ENCODE measurements at regions not wholly inside any gene's neighbourhood (a gene's known extent, or its start where the extent isn't known, plus 50 kb on each side); places are given as distances from the start of the nearest gene placed in this dataset.

DNA sequence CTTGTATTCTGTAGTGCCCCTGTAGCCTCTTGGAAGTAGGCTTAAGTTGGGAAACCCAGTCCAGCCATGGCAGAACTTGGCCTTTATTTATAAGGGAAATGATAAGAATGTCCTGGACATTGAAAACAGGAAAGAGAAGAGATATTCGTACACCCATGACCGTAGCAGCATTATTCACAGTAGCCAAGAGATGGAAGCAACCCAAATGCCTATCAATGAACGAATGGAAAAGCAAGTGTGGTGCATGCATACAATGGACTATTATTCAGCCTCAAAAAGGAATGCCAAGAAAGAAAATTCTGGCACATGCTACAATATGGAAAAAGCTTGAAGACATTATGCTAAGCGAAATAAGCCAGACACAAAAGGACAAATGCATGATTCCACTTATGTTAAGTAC is 315.3 kb downstream of the CXCL12 start:
- CTCF ChIA-PET = no interaction called here
- no peak overlapping the region for H3K4me3 Mint-ChIP-seq (ENCODE audit: unreplicated experiment)
- POLR2A ChIA-PET = no interaction called here

GRCh38 chr10:44068716-44069482 is 316.0 kb downstream of the CXCL12 start:
- Mint-ChIP-seq H3K9me3 (ENCODE audit: unreplicated experiment) (no peaks in the 10 kb centered on the region), H3K27me3 (ENCODE audit: insufficient read depth, unreplicated experiment) (peaks cover 6% of the 10 kb centered on the region)

More for the DNA sequence above, 315.3 kb downstream of the CXCL12 start:
- H3K27ac Mint-ChIP-seq (ENCODE audit: unreplicated experiment) = no peak overlapping the region
- Histone ChIP-seq H3K27me3 (replicated peaks; ENCODE audit: control insufficient read depth, insufficient read depth, low read length) (no peaks in the 10 kb centered on the region), H3K4me1 (no peaks in the 10 kb centered on the region), H3K4me3 (ENCODE audit: low read depth, low read length) (no peak overlapping the region), H3K36me3 (ENCODE audit: control insufficient read depth, insufficient read depth, low read length) (no peaks in the 10 kb centered on the region), H3K9me3 (no peaks in the 10 kb centered on the region)
- no peaks in the 10 kb centered on the region for H3K9me3 Mint-ChIP-seq (ENCODE audit: unreplicated experiment)
- TF ChIP-seq CTCF (IDR thresholded peaks at IDR 0.05; ENCODE audit: insufficient read depth in 1 of 2, low read depth in 1 of 2, low read length in 1 of 2, severe bottlenecking in 1 of 2, unreplicated experiment in 1 of 2) = no peak
- intact Hi-C loops (cut with micrococcal nuclease; ENCODE audit: unreplicated experiment) = no loop called here
- DNase-seq = no peak
- H3K36me3 Mint-ChIP-seq (ENCODE audit: insufficient read depth, unreplicated experiment) = no peaks in the 10 kb centered on the region
- BruUV-seq (replicated peaks) = no TSS peak
- peaks cover 3% of the 10 kb centered on the region for H3K27me3 Mint-ChIP-seq (ENCODE audit: insufficient read depth, unreplicated experiment)
- H3K4me1 Mint-ChIP-seq (ENCODE audit: low read depth, unreplicated experiment) = no peaks in the 10 kb centered on the region

DNA sequence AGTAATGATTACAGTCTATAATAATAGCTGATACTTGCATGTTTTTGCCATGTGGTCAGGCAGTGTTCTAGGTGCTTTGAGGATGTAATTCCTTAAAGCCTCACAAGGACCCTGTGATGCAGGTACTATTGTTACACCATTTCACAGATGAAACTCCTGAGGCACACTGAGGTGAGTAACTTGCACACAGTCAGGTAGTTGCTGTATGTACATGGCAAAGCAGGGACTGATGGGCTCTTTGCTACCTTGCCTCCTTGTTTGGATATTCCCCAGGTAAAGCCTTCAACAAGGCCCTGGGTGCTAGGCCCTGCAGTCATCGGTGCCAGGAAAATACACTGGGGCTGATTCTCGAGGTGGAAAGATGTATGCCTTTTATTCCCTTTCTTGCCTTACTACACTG is 317.5 kb downstream of the CXCL12 start:
- H3K4me1 Mint-ChIP-seq (ENCODE audit: low read depth, unreplicated experiment) = no peaks in the 10 kb centered on the region
- H3K27me3 Mint-ChIP-seq (ENCODE audit: insufficient read depth, unreplicated experiment) = peaks cover 8% of the 10 kb centered on the region
- H3K4me3 Mint-ChIP-seq (ENCODE audit: unreplicated experiment) = no peak overlapping the region

More at GRCh38 chr10:44068716-44069482, 316.0 kb downstream of the CXCL12 start:
- Histone ChIP-seq H3K4me1 (no peaks in the 10 kb centered on the region), H3K4me3 (ENCODE audit: low read depth, low read length) (no peak overlapping the region), H3K9me3 (no peaks in the 10 kb centered on the region), H3K36me3 (ENCODE audit: control insufficient read depth, insufficient read depth, low read length) (no peaks in the 10 kb centered on the region), H3K27me3 (replicated peaks; ENCODE audit: control insufficient read depth, insufficient read depth, low read length) (no peaks in the 10 kb centered on the region)
- ChIA-PET POLR2A (no interaction called here), CTCF (no interaction called here)
- Mint-ChIP-seq H3K36me3 (ENCODE audit: insufficient read depth, unreplicated experiment) (no peaks in the 10 kb centered on the region), H3K4me3 (ENCODE audit: unreplicated experiment) (no peak overlapping the region), H3K27ac (ENCODE audit: unreplicated experiment) (no peak overlapping the region), H3K4me1 (ENCODE audit: low read depth, unreplicated experiment) (no peaks in the 10 kb centered on the region)
- no peak for DNase-seq
- TF ChIP-seq CTCF (IDR thresholded peaks at IDR 0.05; ENCODE audit: insufficient read depth in 1 of 2, low read depth in 1 of 2, low read length in 1 of 2, severe bottlenecking in 1 of 2, unreplicated experiment in 1 of 2) = no peak
- no TSS peak for BruUV-seq (replicated peaks)
- intact Hi-C loops (cut with micrococcal nuclease; ENCODE audit: unreplicated experiment) = no loop called here

More for the DNA sequence above, 317.5 kb downstream of the CXCL12 start:
- POLR2A ChIA-PET = no interaction called here
- H3K36me3 Mint-ChIP-seq (ENCODE audit: insufficient read depth, unreplicated experiment) = no peaks in the 10 kb centered on the region
- H3K27ac Mint-ChIP-seq (ENCODE audit: unreplicated experiment) = no peak overlapping the region
- intact Hi-C loops (cut with micrococcal nuclease; ENCODE audit: unreplicated experiment) = no loop called here
- Histone ChIP-seq H3K36me3 (ENCODE audit: control insufficient read depth, insufficient read depth, low read length) (no peaks in the 10 kb centered on the region), H3K9me3 (no peaks in the 10 kb centered on the region), H3K27me3 (replicated peaks; ENCODE audit: control insufficient read depth, insufficient read depth, low read length) (no peaks in the 10 kb centered on the region), H3K4me1 (no peaks in the 10 kb centered on the region), H3K4me3 (ENCODE audit: low read depth, low read length) (no peak overlapping the region)
- H3K9me3 Mint-ChIP-seq (ENCODE audit: unreplicated experiment) = no peaks in the 10 kb centered on the region
- DNase-seq = no peak
- no TSS peak for BruUV-seq (replicated peaks)
- CTCF ChIA-PET = no interaction called here
- no peak for TF ChIP-seq CTCF (IDR thresholded peaks at IDR 0.05; ENCODE audit: insufficient read depth in 1 of 2, low read depth in 1 of 2, low read length in 1 of 2, severe bottlenecking in 1 of 2, unreplicated experiment in 1 of 2)
